Tibial artery (tissue), 4 donors: ENCODE measurements at regions not wholly inside any gene's neighbourhood (a gene's known extent, or its start where the extent isn't known, plus 50 kb on each side); places are given as distances from the start of the nearest gene placed in this dataset.

ENCODE experiments used
- DNase-seq, 2 donors: peaks; one replicate each; pipeline ENCODE4 v3.0.0-alpha.2; 2019
- H3K27ac ChIP-seq, 2 donors: fragments of 200-600 bp; sonication (generic) in 1 of 2; 1 replicate in 1 of 2; 2 replicates in 1 of 2; pipeline ENCODE4 v1.5.1; 2018 to 2019; ENCODE audit warnings: mild to moderate bottlenecking in 1 of 2
- H3K27me3 ChIP-seq, 2 donors: fragments of 200-600 bp; sonication (generic) in 1 of 2; one replicate each; pipeline versions ENCODE4 v1.5.1 to v1.6.0; 2016 to 2019
- H3K36me3 ChIP-seq, 3 donors: fragments of 200-600 bp; sonication (generic) in 2 of 3; one replicate each; pipeline ENCODE4 v1.5.1; 2016 to 2019; ENCODE audit warnings: mild to moderate bottlenecking in 2 of 3
- H3K4me1 ChIP-seq, 4 donors: fragments of 200-600 bp; sonication (generic) in 2 of 4; 1 replicate in 3 of 4; 2 replicates in 1 of 4; pipeline ENCODE4 v1.5.1; 2016 to 2019
- H3K4me3 ChIP-seq, 2 donors: fragments of 200-600 bp; sonication (generic) in 1 of 2; 1 replicate in 1 of 2; 2 replicates in 1 of 2; pipeline ENCODE4 v1.5.1; 2018 to 2019; ENCODE audit warnings: mild to moderate bottlenecking in 2 of 2
- H3K9me3 ChIP-seq, 3 donors: fragments of 200-600 bp; sonication (generic) in 1 of 3; one replicate each; pipeline ENCODE4 v1.5.1; 2016 to 2019
- intact Hi-C: fragments of 100-400 bp; cut with DNase I; formaldehyde crosslinking; loops from one replicate; pipeline ENCODE4 v1.15.0; 2023; ENCODE audit warnings: low total_unique reads
- TF ChIP-seq, protein P1 (sequence below), 2 experiments: fragments of 200-600 bp in 1 of 2; fragments of 450-650 bp in 1 of 2; IDR thresholded peaks; one replicate each; pipeline ENCODE4 v1.5.1; 2017 to 2019; ENCODE audit warnings: antibody characterized with exemption in 2 of 2, mild to moderate bottlenecking in 1 of 2, moderate library complexity in 1 of 2

DNA sequence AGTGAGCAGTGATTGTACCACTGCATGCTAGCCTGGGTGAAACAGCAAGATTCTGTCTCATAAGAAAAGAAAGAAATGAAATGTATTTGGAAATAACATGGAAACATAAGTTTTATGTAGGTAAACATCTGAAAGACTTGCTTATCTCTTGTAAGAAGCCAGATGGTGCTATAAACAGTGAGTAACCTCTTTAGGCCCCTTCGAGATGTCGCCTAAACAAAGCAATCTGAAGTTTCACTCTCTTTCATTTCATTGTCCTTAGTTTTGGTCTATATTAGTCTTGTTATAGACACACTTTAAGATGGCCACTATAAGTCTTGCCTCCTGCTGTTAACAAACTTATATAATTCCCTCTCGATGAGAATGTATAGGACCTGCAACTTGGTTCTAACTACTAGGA, 472.6 kb upstream of the ATP2B1 start:
- no peaks in the 10 kb centered on the region for H3K36me3 ChIP-seq
- H3K9me3 ChIP-seq: peaks cover 0 to 8% (median 8%) of the 10 kb centered on the region in 3 donors
- H3K27ac ChIP-seq: no peak overlapping the region
- H3K27me3 ChIP-seq: no peaks in the 10 kb centered on the region
- DNase-seq: no peak
- TF ChIP-seq, protein P1, sequence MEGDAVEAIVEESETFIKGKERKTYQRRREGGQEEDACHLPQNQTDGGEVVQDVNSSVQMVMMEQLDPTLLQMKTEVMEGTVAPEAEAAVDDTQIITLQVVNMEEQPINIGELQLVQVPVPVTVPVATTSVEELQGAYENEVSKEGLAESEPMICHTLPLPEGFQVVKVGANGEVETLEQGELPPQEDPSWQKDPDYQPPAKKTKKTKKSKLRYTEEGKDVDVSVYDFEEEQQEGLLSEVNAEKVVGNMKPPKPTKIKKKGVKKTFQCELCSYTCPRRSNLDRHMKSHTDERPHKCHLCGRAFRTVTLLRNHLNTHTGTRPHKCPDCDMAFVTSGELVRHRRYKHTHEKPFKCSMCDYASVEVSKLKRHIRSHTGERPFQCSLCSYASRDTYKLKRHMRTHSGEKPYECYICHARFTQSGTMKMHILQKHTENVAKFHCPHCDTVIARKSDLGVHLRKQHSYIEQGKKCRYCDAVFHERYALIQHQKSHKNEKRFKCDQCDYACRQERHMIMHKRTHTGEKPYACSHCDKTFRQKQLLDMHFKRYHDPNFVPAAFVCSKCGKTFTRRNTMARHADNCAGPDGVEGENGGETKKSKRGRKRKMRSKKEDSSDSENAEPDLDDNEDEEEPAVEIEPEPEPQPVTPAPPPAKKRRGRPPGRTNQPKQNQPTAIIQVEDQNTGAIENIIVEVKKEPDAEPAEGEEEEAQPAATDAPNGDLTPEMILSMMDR (IDR thresholded peaks at IDR 0.05): no peak
- intact Hi-C loops: no loop called here
- no peak overlapping the region for H3K4me3 ChIP-seq
- no peaks in the 10 kb centered on the region for H3K4me1 ChIP-seq

DNA sequence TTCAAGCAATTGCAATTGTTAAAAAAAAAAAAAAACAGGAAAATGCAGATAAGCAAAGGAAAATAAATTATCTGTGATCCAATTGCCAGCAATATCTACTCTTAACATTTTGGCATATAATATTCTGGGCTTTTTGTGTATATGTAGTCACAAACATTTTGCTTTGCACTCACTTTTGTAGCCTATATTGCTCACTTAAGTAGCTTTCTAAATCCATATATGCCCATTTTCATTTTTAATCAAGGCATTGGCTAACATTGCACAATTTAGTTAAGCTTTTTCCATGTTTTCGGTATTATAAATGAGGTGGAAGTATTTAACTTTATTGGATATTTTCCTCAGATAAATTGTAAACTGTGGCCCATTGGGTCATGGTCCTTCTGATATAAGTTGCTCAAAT, 466.3 kb upstream of the ATP2B1 start:
- Histone ChIP-seq H3K27ac (no peak overlapping the region), H3K27me3 (no peaks in the 10 kb centered on the region), H3K36me3 (no peaks in the 10 kb centered on the region), H3K4me3 (no peak overlapping the region), H3K9me3 (no peaks in the 10 kb centered on the region), H3K4me1 (peaks cover 0 to 1% (median 0%) of the 10 kb centered on the region in 4 donors)
- TF ChIP-seq, protein P1 (IDR thresholded peaks at IDR 0.05): no peak
- intact Hi-C loops: loop anchor here (5.0 kb wide), 1 partner anchor 1373 kb away; no protein-coding TSS in a partner anchor
- DNase-seq: no peak

DNA sequence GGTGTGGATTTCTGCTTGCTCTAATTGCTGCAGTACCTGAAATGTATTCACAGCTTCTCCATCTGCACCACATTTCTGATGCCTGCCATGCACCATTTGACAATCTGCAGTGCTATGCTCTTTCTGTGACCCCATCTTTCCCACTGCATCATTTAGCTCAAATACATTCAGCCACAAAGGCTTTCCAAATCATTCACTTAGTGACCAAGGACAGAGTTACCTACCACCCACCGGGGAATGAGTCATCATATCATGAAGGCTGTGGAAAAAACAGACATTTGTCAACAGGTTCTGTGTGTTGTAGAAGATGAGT, 465.5 kb upstream of the ATP2B1 start:
- DNase-seq: no peak
- TF ChIP-seq, protein P1 (IDR thresholded peaks at IDR 0.05): no peak
- Histone ChIP-seq H3K27ac (no peak overlapping the region), H3K36me3 (no peaks in the 10 kb centered on the region), H3K27me3 (no peaks in the 10 kb centered on the region), H3K4me1 (peaks cover 0 to 3% (median 0%) of the 10 kb centered on the region in 4 donors), H3K4me3 (no peak overlapping the region), H3K9me3 (no peaks in the 10 kb centered on the region)
- intact Hi-C loops: no loop called here

DNA sequence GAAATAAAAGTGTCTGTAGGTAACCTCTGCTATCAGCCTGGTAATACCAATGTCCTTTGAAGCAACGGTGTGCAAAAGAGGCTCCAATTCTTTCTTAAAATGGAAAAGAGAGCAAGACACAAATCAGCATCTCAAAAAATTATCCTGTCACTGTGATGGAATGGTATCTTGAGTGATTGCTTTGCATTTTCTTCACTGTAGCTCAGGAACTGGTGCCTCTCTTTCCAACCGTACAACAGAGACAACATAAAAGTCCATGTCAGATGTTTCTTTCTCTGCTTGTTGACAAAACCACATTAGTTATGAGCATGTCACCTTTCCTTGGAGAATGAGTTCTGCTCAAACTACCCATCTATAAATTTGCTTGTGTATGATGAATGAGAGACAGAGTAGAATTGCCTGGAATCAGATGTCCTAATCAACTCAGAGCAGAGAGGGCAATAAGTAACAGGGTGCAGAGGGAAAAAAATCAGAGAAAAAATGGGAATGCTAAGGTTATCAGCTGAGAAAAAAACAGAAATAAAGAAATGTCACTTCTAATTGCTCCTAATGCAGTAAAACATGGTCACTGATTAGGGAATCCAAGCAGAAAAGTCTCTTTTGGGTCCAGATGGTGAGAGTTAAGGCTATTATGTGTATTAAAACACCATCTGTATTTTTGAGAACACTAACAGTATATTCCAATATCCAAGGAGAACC, 465.0 kb upstream of the ATP2B1 start:
- H3K9me3 ChIP-seq: no peaks in the 10 kb centered on the region
- intact Hi-C loops: no loop called here
- no peak overlapping the region for H3K4me3 ChIP-seq
- H3K4me1 ChIP-seq: peaks cover 0 to 3% (median 0%) of the 10 kb centered on the region in 4 donors
- DNase-seq: no peak
- H3K27ac ChIP-seq: no peak overlapping the region
- TF ChIP-seq, protein P1 (IDR thresholded peaks at IDR 0.05): no peak
- no peaks in the 10 kb centered on the region for H3K36me3 ChIP-seq
- no peaks in the 10 kb centered on the region for H3K27me3 ChIP-seq

DNA sequence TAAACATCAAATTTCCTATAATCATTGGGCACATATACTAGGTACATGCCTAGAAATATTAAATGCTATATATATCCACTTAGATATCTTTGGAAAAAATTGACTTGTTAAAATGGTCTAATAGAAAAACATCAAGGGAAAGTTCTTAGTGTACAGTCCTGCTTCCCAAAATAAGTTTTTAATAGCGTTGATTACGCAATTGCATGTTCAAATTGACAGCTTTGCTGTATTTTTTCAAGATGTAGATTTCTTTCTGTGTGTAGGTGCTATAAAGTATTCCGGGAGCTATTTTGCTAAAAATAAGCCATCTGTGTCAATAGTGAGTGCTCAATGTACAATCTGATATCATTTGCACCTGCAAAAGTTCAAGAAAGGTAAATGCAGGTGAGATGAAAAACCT, 463.9 kb upstream of the ATP2B1 start:
- H3K36me3 ChIP-seq: no peaks in the 10 kb centered on the region
- TF ChIP-seq, protein P1 (IDR thresholded peaks at IDR 0.05): no peak
- intact Hi-C loops: no loop called here
- no peaks in the 10 kb centered on the region for H3K27me3 ChIP-seq
- H3K4me1 ChIP-seq: peaks cover 0 to 3% (median 0%) of the 10 kb centered on the region in 4 donors
- no peak for DNase-seq
- H3K9me3 ChIP-seq: no peaks in the 10 kb centered on the region
- H3K4me3 ChIP-seq: no peak overlapping the region
- no peak overlapping the region for H3K27ac ChIP-seq

DNA sequence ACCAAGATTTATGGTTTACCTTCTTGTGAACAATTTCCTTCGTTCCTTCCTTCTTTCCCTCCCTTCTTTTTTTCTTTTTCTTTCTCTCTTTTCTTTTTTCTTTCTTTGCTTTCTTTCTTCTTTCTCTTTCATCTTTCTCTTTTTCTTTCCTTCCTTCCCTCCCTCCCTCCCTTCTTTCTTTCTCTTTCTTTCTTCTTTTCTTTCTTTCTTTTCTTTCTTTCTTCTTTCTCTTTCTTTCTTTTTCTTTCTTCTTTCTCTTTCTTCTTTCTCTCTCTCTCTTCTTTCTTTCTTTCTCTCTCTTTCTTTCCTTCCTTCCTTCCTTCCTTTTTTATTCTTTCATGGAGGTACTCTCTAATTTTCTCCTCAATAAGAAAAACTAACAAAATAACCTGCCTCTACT, 462.1 kb upstream of the ATP2B1 start:
- H3K27ac ChIP-seq: no peak overlapping the region
- H3K4me1 ChIP-seq: peaks cover 0 to 3% (median 0%) of the 10 kb centered on the region in 4 donors
- H3K4me3 ChIP-seq: no peak overlapping the region
- no peak for DNase-seq
- no peaks in the 10 kb centered on the region for H3K27me3 ChIP-seq
- intact Hi-C loops: no loop called here
- no peaks in the 10 kb centered on the region for H3K36me3 ChIP-seq
- no peaks in the 10 kb centered on the region for H3K9me3 ChIP-seq
- TF ChIP-seq, protein P1 (IDR thresholded peaks at IDR 0.05): no peak
